GM12865 (cell line): ENCODE measurements at regions not wholly inside any gene's neighbourhood (a gene's known extent, or its start where the extent isn't known, plus 50 kb on each side); places are given as distances from the start of the nearest gene placed in this dataset.
"Not testable (repeated sequence)": the region's sequence is repeated elsewhere in the genome, so short reads cannot be mapped to it uniquely, and the experiment has no call there.

ENCODE experiments used
- DNase-seq: peaks from one replicate; pipeline ENCODE4 v3.0.0; 2010; ENCODE audit warnings: low read depth
- H3K4me3 ChIP-seq: 2 replicates; pipeline ENCODE4 v1.5.1; 2011; ENCODE audit warnings: mild to moderate bottlenecking, low read depth, low read length, control low read depth

- not testable (repeated sequence) for DNase-seq, H3K4me3 ChIP-seq
Observed at GRCh38 chr1:120243867-120244266, 67.5 kb upstream of the SEC22B start.

- H3K4me3 ChIP-seq, DNase-seq: not testable (repeated sequence)
Observed at GRCh38 chr1:120242582-120242981, 66.3 kb upstream of the SEC22B start.

GRCh38 chr1:120241868-120242267 lies 65.5 kb upstream of the SEC22B start:
- H3K4me3 ChIP-seq, DNase-seq: not testable (repeated sequence)

GRCh38 chr1:120240181-120240580 lies 63.9 kb upstream of the SEC22B start:
- not testable (repeated sequence) for H3K4me3 ChIP-seq, DNase-seq

- H3K4me3 ChIP-seq, DNase-seq: not testable (repeated sequence)
Observed at GRCh38 chr1:120239351-120239750, 63.0 kb upstream of the SEC22B start.

- DNase-seq, H3K4me3 ChIP-seq: not testable (repeated sequence)
Observed at GRCh38 chr1:120238867-120239266, 62.5 kb upstream of the SEC22B start.

- not testable (repeated sequence) for H3K4me3 ChIP-seq
Observed at GRCh38 chr1:120233661-120234018, 57.3 kb upstream of the SEC22B start.

GRCh38 chr1:120232834-120233660 lies 56.7 kb upstream of the SEC22B start:
- H3K4me3 ChIP-seq, DNase-seq: not testable (repeated sequence)

More at GRCh38 chr1:120233661-120234018, 57.3 kb upstream of the SEC22B start:
- not testable (repeated sequence) for DNase-seq

GRCh38 chr1:120229835-120230234 lies 53.5 kb upstream of the SEC22B start:
- DNase-seq, H3K4me3 ChIP-seq: not testable (repeated sequence)
